ENCODE measurements at regions not wholly inside any gene's neighbourhood (a gene's known extent, or its start where the extent isn't known, plus 50 kb on each side); places are given as distances from the start of the nearest gene placed in this dataset.

DNA sequence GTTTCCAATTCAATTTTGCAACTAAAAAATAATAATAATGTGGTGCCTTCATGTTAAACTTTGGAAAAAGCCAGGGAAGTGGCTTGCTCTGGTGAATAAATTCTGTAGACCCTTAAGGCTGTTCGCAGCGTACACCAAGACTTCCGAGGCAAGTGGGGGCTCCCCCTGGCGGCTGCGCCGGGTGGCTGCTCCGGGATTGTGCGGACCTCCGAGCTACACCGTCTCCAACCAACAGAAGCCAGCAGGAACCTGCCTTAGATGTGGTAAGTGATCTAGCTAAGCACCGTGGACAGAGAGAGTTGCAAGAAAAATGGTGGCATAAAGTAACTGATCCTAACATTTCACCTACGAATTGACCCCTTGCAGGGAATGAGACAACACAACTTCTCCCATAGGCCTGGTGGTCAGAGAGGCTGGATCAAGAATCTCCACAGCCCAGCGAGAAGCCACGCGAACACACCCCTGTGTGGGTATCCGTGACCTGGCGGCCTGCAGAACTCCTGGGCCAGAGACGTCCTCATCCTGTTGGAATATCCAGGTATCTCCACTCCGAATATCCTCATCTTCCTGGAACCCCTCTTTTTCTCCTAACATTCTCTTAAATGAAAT, 69.6 kb downstream of the TBXT start:
- peak overlapping the region; percentile 5 to 37 for H3K4me3 ChIP-seq
- peak; percentile 67 to 87 for TF ChIP-seq CTCF (IDR thresholded peaks at IDR 0.05)
- no peaks in the 10 kb centered on the region for H3K27me3 ChIP-seq
- DNase-seq (ENCODE audit: low spot score) = peak; percentile 74
- no peaks in the 10 kb centered on the region for H3K4me1 ChIP-seq
- H3K9me3 ChIP-seq = peaks cover 0 to 20% of the 10 kb centered on the region in 2 donors
- H3K36me3 ChIP-seq = no peaks in the 10 kb centered on the region
- H3K27ac ChIP-seq = peak overlapping the region in 1 of 2 donors; percentile 6

DNA sequence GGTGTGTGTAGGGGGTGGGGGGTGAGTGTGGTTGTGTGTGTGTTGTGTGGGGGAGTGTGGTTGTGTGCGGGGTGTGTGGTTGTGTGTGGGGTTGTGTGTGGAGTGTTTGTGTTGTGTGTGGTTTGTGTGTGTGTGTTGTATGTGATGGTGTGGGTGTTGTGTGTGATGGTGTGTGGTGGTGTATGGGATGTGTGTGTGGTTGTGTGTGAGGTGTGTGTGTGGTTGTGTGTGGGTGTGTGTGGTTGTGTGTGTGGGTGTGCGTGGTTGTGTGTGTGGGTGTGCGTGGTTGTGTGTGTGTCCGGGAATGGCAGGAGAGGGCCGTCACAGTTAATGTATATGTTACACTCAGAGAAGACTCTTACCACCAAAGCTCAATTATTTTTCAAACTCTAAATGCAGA, 79.8 kb downstream of the TBXT start:
- H3K27me3 ChIP-seq = no peaks in the 10 kb centered on the region
- H3K9me3 ChIP-seq = no peaks in the 10 kb centered on the region
- H3K4me1 ChIP-seq = no peaks in the 10 kb centered on the region
- H3K27ac ChIP-seq = no peak overlapping the region
- no peak overlapping the region for H3K4me3 ChIP-seq
- H3K36me3 ChIP-seq = no peaks in the 10 kb centered on the region
- no peak for TF ChIP-seq CTCF (IDR thresholded peaks at IDR 0.05)
- DNase-seq (ENCODE audit: low spot score) = no peak

DNA sequence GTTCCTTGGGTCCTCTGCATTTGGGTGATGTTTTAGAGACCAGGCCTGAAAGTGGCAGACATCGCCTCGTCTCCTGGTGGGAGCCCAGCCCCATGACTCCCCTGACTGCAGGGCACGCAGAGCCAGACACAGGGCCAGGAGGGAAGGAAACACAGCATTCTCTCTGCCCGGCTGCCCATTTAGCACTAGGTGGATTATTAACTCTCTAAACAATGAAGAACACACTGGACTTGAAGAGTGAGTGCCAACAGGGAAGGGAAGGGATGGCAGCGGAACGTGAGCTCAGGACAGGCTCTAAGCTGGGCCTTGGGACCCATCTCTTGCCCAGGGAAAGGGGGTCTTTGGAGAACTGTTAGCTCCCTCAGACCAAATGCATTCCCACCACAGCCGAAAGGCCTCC, 80.4 kb downstream of the TBXT start:
- no peaks in the 10 kb centered on the region for H3K4me1 ChIP-seq
- no peaks in the 10 kb centered on the region for H3K9me3 ChIP-seq
- H3K27ac ChIP-seq = no peak overlapping the region
- no peak overlapping the region for H3K4me3 ChIP-seq
- no peak for TF ChIP-seq CTCF (IDR thresholded peaks at IDR 0.05)
- H3K36me3 ChIP-seq = no peaks in the 10 kb centered on the region
- no peaks in the 10 kb centered on the region for H3K27me3 ChIP-seq
- DNase-seq (ENCODE audit: low spot score) = no peak

- no peaks in the 10 kb centered on the region for H3K4me1 ChIP-seq
- H3K27ac ChIP-seq = no peak overlapping the region
- no peaks in the 10 kb centered on the region for H3K9me3 ChIP-seq
- DNase-seq (ENCODE audit: low spot score) = no peak
- no peak for TF ChIP-seq CTCF (IDR thresholded peaks at IDR 0.05)
- H3K4me3 ChIP-seq = no peak overlapping the region
- H3K36me3 ChIP-seq = no peaks in the 10 kb centered on the region
- no peaks in the 10 kb centered on the region for H3K27me3 ChIP-seq
Measured at GRCh38 chr6:166085500-166085899, 82.2 kb downstream of the TBXT start.

DNA sequence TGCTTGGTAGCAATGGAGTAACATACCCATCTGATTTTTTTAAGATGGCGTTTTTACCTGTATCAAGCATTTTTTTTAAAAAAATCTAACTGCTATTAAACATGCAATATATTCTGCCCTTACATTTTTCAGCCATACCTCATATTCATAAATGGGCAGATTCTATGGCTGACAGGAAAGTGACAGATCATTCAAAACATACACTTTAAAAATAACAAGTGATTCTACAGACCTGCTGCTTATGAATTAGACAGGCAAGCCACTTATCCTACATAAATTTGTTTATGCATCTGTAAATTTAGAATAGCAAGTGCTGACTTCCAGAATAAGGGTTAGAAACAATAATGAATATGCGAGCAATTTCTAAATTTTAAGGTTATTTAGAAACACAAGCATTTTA, 82.7 kb downstream of the TBXT start:
- H3K4me3 ChIP-seq = no peak overlapping the region
- TF ChIP-seq CTCF (IDR thresholded peaks at IDR 0.05) = no peak
- H3K4me1 ChIP-seq = no peaks in the 10 kb centered on the region
- no peak overlapping the region for H3K27ac ChIP-seq
- no peaks in the 10 kb centered on the region for H3K9me3 ChIP-seq
- no peak for DNase-seq (ENCODE audit: low spot score)
- H3K36me3 ChIP-seq = no peaks in the 10 kb centered on the region
- H3K27me3 ChIP-seq = no peaks in the 10 kb centered on the region

- Histone ChIP-seq H3K27ac (no peak overlapping the region), H3K4me3 (no peak overlapping the region), H3K36me3 (no peaks in the 10 kb centered on the region), H3K4me1 (no peaks in the 10 kb centered on the region), H3K9me3 (no peaks in the 10 kb centered on the region), H3K27me3 (no peaks in the 10 kb centered on the region)
- no peak for TF ChIP-seq CTCF (IDR thresholded peaks at IDR 0.05)
- DNase-seq (ENCODE audit: low spot score) = no peak
Measured at GRCh38 chr6:166079841-166080240, 87.8 kb downstream of the TBXT start.
